ENCODE measurements at regions not wholly inside any gene's neighbourhood (a gene's known extent, or its start where the extent isn't known, plus 50 kb on each side); places are given as distances from the start of the nearest gene placed in this dataset.

- DNase-seq (ENCODE audit: low spot score): no peak
- in situ Hi-C loops (cut with MboI; ENCODE audit: low pct_unique_long_range_greater_than_20kb, low sequenced_read_pairs, unreplicated experiment): no loop called here
- no peak for TF ChIP-seq CTCF (IDR thresholded peaks at IDR 0.05; ENCODE audit: extremely low read depth, insufficient read depth, missing control alignments)
These were observed 84.3 kb downstream of the DYRK2 start for GRCh38 chr12:67732857-67733256.

GRCh38 chr12:67735868-67736267 lies 87.3 kb downstream of the DYRK2 start:
- TF ChIP-seq CTCF (IDR thresholded peaks at IDR 0.05; ENCODE audit: extremely low read depth, insufficient read depth, missing control alignments): no peak
- in situ Hi-C loops (cut with MboI; ENCODE audit: low pct_unique_long_range_greater_than_20kb, low sequenced_read_pairs, unreplicated experiment): no loop called here
- DNase-seq (ENCODE audit: low spot score): no peak

GRCh38 chr12:67740711-67741110 lies 92.2 kb downstream of the DYRK2 start:
- in situ Hi-C loops (cut with MboI; ENCODE audit: low pct_unique_long_range_greater_than_20kb, low sequenced_read_pairs, unreplicated experiment): no loop called here
- TF ChIP-seq CTCF (IDR thresholded peaks at IDR 0.05; ENCODE audit: extremely low read depth, insufficient read depth, missing control alignments): no peak
- DNase-seq (ENCODE audit: low spot score): no peak

- in situ Hi-C loops (cut with MboI; ENCODE audit: low pct_unique_long_range_greater_than_20kb, low sequenced_read_pairs, unreplicated experiment): no loop called here
- no peak for TF ChIP-seq CTCF (IDR thresholded peaks at IDR 0.05; ENCODE audit: extremely low read depth, insufficient read depth, missing control alignments)
- no peak for DNase-seq (ENCODE audit: low spot score)
These were observed 92.7 kb downstream of the DYRK2 start for GRCh38 chr12:67741270-67741669.

- in situ Hi-C loops (cut with MboI; ENCODE audit: low pct_unique_long_range_greater_than_20kb, low sequenced_read_pairs, unreplicated experiment): no loop called here
- DNase-seq (ENCODE audit: low spot score): no peak
- TF ChIP-seq CTCF (IDR thresholded peaks at IDR 0.05; ENCODE audit: extremely low read depth, insufficient read depth, missing control alignments): no peak
These were observed 93.9 kb downstream of the DYRK2 start for GRCh38 chr12:67742461-67742860.

- DNase-seq (ENCODE audit: low spot score): no peak
These were observed 99.6 kb downstream of the DYRK2 start for GRCh38 chr12:67747869-67748742.

More at GRCh38 chr12:67747869-67748742, 99.6 kb downstream of the DYRK2 start:
- no peak for TF ChIP-seq CTCF (IDR thresholded peaks at IDR 0.05; ENCODE audit: extremely low read depth, insufficient read depth, missing control alignments)
- in situ Hi-C loops (cut with MboI; ENCODE audit: low pct_unique_long_range_greater_than_20kb, low sequenced_read_pairs, unreplicated experiment): no loop called here
